ENCODE measurements at regions not wholly inside any gene's neighbourhood (a gene's known extent, or its start where the extent isn't known, plus 50 kb on each side); places are given as distances from the start of the nearest gene placed in this dataset.

- TF ChIP-seq ZMYM3 (CRISPR knock-in tag; IDR thresholded peaks at IDR 0.05) (0 out of 2 replicates have a peak, but pooled peaks have one; percentile 18), ZNF3 (CRISPR knock-in tag; IDR thresholded peaks at IDR 0.05) (peak; percentile 84), ZBTB3 (CRISPR knock-in tag; IDR thresholded peaks at IDR 0.05; ENCODE audit: borderline replicate concordance, low read depth) (no peak), MYPOP (CRISPR knock-in tag; IDR thresholded peaks at IDR 0.05) (no peak), PPARG (CRISPR knock-in tag; conservative IDR thresholded peaks at IDR 0.05) (0 out of 2 replicates have a peak, but pooled peaks have one; percentile 36), ZMYM2 (CRISPR knock-in tag; IDR thresholded peaks at IDR 0.05) (0 out of 2 replicates have a peak, but pooled peaks have one; percentile 24), TEF (CRISPR knock-in tag; IDR thresholded peaks at IDR 0.05) (peak; percentile 44; the same call in 1 of the 2 replicates), ZNF547 (CRISPR knock-in tag; IDR thresholded peaks at IDR 0.05) (0 out of 2 replicates have a peak, but pooled peaks have one; percentile 8)
Measured at GRCh38 chr21:15121097-15121654, 56.4 kb upstream of the NRIP1 start (continued).

GRCh38 chr21:15121655-15122120 is 56.9 kb upstream of the NRIP1 start:
- TSS peak; percentile 77 for BruUV-seq (replicated peaks)
- H3K4me2 ChIP-seq (ENCODE audit: low read depth, low read length), result peak overlapping the region; percentile 72
- DNase-seq (ENCODE audit: low spot score) (peak; percentile 79), ATAC-seq (peak; percentile 97), FAIRE-seq (no peak)
- H3K4me1 ChIP-seq (ENCODE audit: insufficient read depth, low read length), result peaks cover 26% of the 10 kb centered on the region
- peak overlapping the region; percentile 84 for H2AFZ ChIP-seq (ENCODE audit: low read length)
- peak overlapping the region; percentile 68 for H3K27ac ChIP-seq (ENCODE audit: extremely low read length, insufficient read depth, low read length)
- no peaks in the 10 kb centered on the region for H3K9me3 ChIP-seq (ENCODE audit: low read length)
- ChIA-PET POLR2A (interaction anchor here (0.7 to 3.1 kb wide), 15 partner anchors 9 to 320 kb away, joined by 3 to 51 read pairs (median 3); partner anchors contain the start of gene NRIP1), CTCF (ENCODE audit: low intra/inter-chr PET ratio, low total read pairs) (no interaction called here)
- no peaks in the 10 kb centered on the region for H3K36me3 ChIP-seq (replicated peaks in 1 of 2; ENCODE audit: control insufficient read depth in 1 of 2, insufficient read depth in 2 of 2, low read length in 2 of 2)
- WGBS (ENCODE audit: low lambda C conversion rate), result 20% methylated on average over 3 of the region's 3 CpGs
- intact Hi-C loops (cut with micrococcal nuclease; ENCODE audit: unreplicated experiment) (loop anchor here (5.0 kb wide), 1 partner anchor 259 kb away; no protein-coding TSS in a partner anchor), in situ Hi-C loops (cut with HindIII; ENCODE audit: extremely low pct_ligation_motif_present, low pct_unique_long_range_greater_than_20kb) (no loop called here)
- peak overlapping the region; percentile 7 to 41 (median 35); a peak in 5 of 6 replicates for H3K4me3 ChIP-seq (replicated peaks in 1 of 3; ENCODE audit: insufficient read depth in 1 of 3, low read depth in 2 of 3, low read length in 3 of 3)
- H3K9ac ChIP-seq (ENCODE audit: insufficient read depth, low read depth, low read length), result peak overlapping the region; percentile 61
- H4K20me1 ChIP-seq (ENCODE audit: insufficient read depth, low read length), result no peaks in the 10 kb centered on the region
- no peaks in the 10 kb centered on the region for H3K27me3 ChIP-seq (ENCODE audit: control insufficient read depth in 1 of 2, insufficient read depth in 2 of 2, low read length in 2 of 2)
- no peaks in the 10 kb centered on the region for H3K79me2 ChIP-seq (ENCODE audit: insufficient read depth, low read length)
- TF ChIP-seq FOXO1 (CRISPR knock-in tag; IDR thresholded peaks at IDR 0.05) (peak; percentile 66; the same call in 1 of the 2 replicates), RARA (CRISPR knock-in tag; IDR thresholded peaks at IDR 0.05) (peak; percentile 67; the same call in 1 of the 2 replicates), RBFOX2 (IDR thresholded peaks at IDR 0.05; ENCODE audit: low read depth, low read length) (0 out of 2 replicates have a peak, but pooled peaks have one; percentile 32), HMG20B (CRISPR knock-in tag; conservative IDR thresholded peaks at IDR 0.05) (0 out of 2 replicates have a peak, but pooled peaks have one; percentile 19), ZNF746 (CRISPR knock-in tag; IDR thresholded peaks at IDR 0.05) (no peak), POLR2G (IDR thresholded peaks at IDR 0.05; ENCODE audit: low read depth, low read length) (no peak), ZNF512B (CRISPR knock-in tag; IDR thresholded peaks at IDR 0.05; ENCODE audit: borderline replicate concordance) (no peak), FLYWCH1 (CRISPR knock-in tag; IDR thresholded peaks at IDR 0.05) (no peak), ZNF644 (CRISPR knock-in tag; IDR thresholded peaks at IDR 0.05; ENCODE audit: low read depth) (peak; percentile 68; the same call in 1 of the 2 replicates), IRF9 (CRISPR knock-in tag; IDR thresholded peaks at IDR 0.05; ENCODE audit: borderline replicate concordance) (no peak)
